GM12874 (cell line): ENCODE measurements at regions not wholly inside any gene's neighbourhood (a gene's known extent, or its start where the extent isn't known, plus 50 kb on each side); places are given as distances from the start of the nearest gene placed in this dataset.
A peak's percentile ranks its signal among the peaks of the same experiment; 100 is the strongest.

ENCODE experiments used
- TF ChIP-seq, protein P1 (sequence below): IDR thresholded peaks from 2 replicates; pipeline ENCODE4 v1.5.1; 2011; ENCODE audit warnings: low read depth, mild to moderate bottlenecking, control low read depth, low read length, moderate library complexity; ENCODE audit not compliant: insufficient read depth

DNA sequence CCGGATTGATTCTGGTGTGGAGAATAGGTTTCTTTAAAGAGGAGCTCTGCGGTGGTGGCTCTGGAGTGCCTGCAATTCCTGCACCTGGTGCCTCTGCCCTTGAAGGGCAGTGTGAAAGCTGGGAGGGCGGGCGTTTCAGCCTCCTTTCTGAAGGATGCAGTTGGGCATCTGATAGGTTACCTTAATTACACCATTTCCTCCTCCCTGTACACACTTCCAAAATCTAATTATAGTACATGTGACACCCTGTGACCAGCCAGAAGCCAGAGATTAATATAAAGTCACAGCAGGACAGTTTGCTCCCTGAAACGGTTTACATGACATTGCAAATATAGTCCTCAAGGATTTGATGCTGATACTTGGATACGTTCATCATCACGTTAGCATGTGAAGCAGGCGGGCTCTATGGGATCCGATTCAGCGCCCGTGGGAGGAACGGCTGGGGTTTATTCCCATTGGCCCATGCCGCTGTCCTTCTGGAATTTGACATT, 548.2 kb downstream of the QKI start:
- TF ChIP-seq, protein P1, sequence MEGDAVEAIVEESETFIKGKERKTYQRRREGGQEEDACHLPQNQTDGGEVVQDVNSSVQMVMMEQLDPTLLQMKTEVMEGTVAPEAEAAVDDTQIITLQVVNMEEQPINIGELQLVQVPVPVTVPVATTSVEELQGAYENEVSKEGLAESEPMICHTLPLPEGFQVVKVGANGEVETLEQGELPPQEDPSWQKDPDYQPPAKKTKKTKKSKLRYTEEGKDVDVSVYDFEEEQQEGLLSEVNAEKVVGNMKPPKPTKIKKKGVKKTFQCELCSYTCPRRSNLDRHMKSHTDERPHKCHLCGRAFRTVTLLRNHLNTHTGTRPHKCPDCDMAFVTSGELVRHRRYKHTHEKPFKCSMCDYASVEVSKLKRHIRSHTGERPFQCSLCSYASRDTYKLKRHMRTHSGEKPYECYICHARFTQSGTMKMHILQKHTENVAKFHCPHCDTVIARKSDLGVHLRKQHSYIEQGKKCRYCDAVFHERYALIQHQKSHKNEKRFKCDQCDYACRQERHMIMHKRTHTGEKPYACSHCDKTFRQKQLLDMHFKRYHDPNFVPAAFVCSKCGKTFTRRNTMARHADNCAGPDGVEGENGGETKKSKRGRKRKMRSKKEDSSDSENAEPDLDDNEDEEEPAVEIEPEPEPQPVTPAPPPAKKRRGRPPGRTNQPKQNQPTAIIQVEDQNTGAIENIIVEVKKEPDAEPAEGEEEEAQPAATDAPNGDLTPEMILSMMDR: no peak

DNA sequence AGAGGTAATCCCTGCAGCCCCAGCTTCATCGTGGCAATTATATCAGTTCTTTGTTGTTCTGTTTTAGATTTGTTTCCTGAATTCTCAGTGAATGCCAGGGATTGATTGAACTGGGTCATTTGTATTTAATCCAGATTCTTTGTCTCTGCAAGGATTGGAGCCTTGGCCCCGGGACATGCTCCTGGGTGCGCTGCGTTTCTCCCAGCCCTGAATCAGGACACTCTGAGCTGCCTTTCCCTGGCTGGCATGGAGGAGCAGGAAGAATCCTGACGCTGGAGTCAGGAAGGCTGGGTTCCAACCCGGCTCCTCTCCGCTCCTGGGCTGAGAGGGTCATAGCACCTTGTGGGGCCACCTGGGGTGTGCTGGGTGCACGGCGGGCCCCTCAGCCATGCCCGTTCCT, 545.6 kb downstream of the QKI start:
- TF ChIP-seq, protein P1: no peak

DNA sequence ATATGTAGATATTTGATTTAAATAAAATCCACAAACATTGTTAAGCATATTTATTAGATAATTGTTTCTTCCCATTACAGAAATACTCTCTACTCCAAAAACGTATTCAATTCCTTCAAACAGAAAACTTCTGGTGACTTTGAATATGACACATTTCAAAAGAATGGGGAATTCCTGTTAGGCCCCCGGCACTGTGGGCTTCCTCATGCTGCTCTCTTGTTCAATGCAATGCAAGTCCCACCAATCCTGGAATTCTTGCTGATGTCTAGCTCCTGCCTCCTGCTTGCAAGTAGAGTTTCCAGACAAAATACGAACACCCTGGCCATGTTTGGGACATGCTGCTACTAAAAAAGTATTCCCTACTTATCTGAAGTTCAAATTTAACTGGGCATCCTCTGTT, 544.1 kb downstream of the QKI start:
- TF ChIP-seq, protein P1: no peak

- TF ChIP-seq, protein P1: peak; percentile 87
Observed at GRCh38 chr6:163956571-163957407, 542.3 kb downstream of the QKI start.

DNA sequence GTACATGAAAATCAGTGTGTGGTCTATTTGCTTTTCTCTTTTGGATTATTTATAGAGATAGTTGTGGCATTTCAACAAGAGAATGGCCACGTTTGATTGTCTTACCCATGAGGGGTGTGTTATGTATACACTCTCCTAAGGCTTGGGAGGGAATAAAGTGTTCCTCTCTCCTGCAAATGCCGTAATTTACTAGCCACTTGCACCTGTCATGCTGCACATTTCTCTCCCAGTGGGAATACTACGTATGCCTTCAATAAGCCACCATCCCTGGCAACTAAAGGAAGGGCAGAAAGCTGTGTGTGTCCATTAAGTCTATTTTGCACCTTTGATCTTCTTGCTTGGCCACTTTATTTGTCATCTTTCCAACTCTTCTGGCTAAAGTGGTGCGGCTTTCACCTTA, 541.2 kb downstream of the QKI start:
- TF ChIP-seq, protein P1: no peak

GRCh38 chr6:163955096-163955495, 540.6 kb downstream of the QKI start:
- TF ChIP-seq, protein P1: no peak

GRCh38 chr6:163954088-163954775, 539.7 kb downstream of the QKI start:
- TF ChIP-seq, protein P1: no peak
